Thyroid gland (tissue), 4 donors: ENCODE measurements at regions not wholly inside any gene's neighbourhood (a gene's known extent, or its start where the extent isn't known, plus 50 kb on each side); places are given as distances from the start of the nearest gene placed in this dataset.

Experiments used
- POLR2A ChIP-seq, 2 donors: fragments of 450-650 bp; IDR thresholded peaks; one replicate each; pipeline ENCODE4 v1.6.1; 2017; ENCODE audit warnings: antibody characterized with exemption in 2 of 2, mild to moderate bottlenecking in 2 of 2, moderate library complexity in 1 of 2
- TF ChIP-seq, protein P1 (sequence below), 6 experiments: fragments of 200-600 bp in 3 of 6; fragments of 450-650 bp in 3 of 6; sonication (generic) in 3 of 6; IDR thresholded peaks; one replicate each; pipeline ENCODE4 v1.5.1; 2016 to 2019; ENCODE audit warnings: antibody characterized with exemption in 6 of 6, mild to moderate bottlenecking in 2 of 6, inconsistent platforms in 1 of 6, moderate library complexity in 1 of 6

DNA sequence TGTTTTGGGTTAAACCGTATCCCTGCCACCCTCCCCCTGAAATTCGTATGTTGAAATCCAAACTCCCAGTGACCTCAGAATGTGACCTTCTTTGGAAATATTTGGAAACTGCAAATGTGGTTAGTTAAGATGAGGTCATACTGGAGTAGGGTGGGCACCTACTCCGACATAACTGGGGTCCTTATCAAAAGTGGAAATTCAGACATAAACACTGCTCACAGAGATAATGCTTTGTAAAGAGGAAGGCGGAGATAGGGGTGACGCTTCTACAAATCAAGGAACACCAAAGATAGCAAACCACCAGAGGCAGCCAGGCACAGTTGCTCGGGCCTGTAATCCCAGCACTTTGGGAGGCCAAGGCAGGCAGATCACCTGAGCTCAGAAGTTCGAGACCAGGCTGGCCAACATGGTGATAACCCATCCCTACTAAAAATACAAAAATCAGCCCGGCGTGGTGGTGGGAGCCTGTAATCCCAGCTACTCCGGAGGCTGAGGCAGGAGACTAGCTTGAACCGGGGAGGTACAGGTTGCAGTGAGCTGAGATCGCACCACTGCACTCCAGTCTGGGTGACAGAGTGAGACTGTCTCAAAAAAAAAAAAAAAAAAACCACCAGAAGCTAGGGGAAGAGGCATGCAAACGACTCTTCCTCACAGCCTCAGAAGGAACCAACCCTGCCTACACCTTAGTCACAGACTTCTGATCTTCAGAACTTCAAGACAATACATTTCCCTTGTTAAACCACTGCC lies 51.1 kb upstream of the CHD2 start:
- TF ChIP-seq, protein P1, sequence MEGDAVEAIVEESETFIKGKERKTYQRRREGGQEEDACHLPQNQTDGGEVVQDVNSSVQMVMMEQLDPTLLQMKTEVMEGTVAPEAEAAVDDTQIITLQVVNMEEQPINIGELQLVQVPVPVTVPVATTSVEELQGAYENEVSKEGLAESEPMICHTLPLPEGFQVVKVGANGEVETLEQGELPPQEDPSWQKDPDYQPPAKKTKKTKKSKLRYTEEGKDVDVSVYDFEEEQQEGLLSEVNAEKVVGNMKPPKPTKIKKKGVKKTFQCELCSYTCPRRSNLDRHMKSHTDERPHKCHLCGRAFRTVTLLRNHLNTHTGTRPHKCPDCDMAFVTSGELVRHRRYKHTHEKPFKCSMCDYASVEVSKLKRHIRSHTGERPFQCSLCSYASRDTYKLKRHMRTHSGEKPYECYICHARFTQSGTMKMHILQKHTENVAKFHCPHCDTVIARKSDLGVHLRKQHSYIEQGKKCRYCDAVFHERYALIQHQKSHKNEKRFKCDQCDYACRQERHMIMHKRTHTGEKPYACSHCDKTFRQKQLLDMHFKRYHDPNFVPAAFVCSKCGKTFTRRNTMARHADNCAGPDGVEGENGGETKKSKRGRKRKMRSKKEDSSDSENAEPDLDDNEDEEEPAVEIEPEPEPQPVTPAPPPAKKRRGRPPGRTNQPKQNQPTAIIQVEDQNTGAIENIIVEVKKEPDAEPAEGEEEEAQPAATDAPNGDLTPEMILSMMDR (IDR thresholded peaks at IDR 0.05), result no peak
- no peak for TF ChIP-seq POLR2A (IDR thresholded peaks at IDR 0.05)
